ENCODE measurements at regions not wholly inside any gene's neighbourhood (a gene's known extent, or its start where the extent isn't known, plus 50 kb on each side); places are given as distances from the start of the nearest gene placed in this dataset.

DNA sequence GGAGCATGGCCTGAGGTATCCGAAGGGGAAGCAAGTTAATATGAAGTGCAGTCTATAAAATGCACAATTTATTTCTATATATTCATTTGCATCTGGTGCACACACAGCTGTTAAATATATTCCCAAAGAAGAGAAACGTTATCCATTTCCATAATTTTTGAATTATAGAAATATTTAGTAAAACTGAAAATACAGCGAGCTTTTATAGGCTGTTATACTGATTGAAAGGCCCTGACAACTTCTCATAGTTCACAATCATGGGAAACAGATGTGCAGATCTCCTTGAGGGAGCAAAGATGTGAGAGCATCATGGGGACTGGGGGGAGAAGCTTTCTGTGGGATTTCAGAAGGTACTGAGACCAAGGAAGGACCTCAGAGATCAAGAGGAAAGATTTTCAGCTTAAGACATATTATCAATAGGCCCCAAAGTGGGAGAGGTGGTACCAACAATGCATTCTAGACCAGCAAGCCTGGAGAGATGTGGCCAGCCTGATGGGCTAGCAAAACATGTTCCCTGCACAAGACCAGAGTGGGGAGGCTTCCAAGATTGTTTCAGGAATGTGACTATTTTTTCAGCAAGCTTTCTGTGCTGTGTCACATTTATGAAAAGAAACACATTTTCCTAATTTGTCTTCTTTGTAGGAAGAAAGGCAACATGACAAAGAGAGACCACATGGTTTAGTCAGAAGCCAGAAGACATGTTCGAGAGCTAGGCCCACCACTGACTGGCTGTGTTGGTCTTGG lies 256.0 kb upstream of the SFRP2 start:
- WGBS, 2 donors, result 84 to 86% methylated on average over 4 of the region's 4 CpGs
- no peaks in the 10 kb centered on the region for H3K4me1 ChIP-seq (ENCODE audit: control insufficient read depth in 5 of 5, insufficient read depth in 5 of 5, low read length in 5 of 5)
- no peaks in the 10 kb centered on the region for H3K27me3 ChIP-seq (ENCODE audit: control insufficient read depth in 3 of 3, insufficient read depth in 3 of 3, low read length in 2 of 3)
- no peak overlapping the region for H3K9ac ChIP-seq (ENCODE audit: insufficient read depth in 1 of 2, low read length in 2 of 2)
- DNase-seq (no peak), ATAC-seq (ENCODE audit: insufficient read depth, low FRiP score) (no peak)
- TF ChIP-seq, protein P1, sequence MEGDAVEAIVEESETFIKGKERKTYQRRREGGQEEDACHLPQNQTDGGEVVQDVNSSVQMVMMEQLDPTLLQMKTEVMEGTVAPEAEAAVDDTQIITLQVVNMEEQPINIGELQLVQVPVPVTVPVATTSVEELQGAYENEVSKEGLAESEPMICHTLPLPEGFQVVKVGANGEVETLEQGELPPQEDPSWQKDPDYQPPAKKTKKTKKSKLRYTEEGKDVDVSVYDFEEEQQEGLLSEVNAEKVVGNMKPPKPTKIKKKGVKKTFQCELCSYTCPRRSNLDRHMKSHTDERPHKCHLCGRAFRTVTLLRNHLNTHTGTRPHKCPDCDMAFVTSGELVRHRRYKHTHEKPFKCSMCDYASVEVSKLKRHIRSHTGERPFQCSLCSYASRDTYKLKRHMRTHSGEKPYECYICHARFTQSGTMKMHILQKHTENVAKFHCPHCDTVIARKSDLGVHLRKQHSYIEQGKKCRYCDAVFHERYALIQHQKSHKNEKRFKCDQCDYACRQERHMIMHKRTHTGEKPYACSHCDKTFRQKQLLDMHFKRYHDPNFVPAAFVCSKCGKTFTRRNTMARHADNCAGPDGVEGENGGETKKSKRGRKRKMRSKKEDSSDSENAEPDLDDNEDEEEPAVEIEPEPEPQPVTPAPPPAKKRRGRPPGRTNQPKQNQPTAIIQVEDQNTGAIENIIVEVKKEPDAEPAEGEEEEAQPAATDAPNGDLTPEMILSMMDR (IDR thresholded peaks at IDR 0.05; ENCODE audit: control extremely low read depth, extremely low read depth), result no peak
- no peak overlapping the region for H3K27ac ChIP-seq (ENCODE audit: low read depth in 1 of 2, low read length in 1 of 2)
- no peaks in the 10 kb centered on the region for H3K36me3 ChIP-seq (ENCODE audit: control insufficient read depth in 4 of 4, insufficient read depth in 4 of 4, low read length in 4 of 4)
- H3K9me3 ChIP-seq (ENCODE audit: control insufficient read depth in 4 of 4, insufficient read depth in 3 of 4, low read length in 3 of 4), result no peaks in the 10 kb centered on the region
- H3K4me3 ChIP-seq, result no peak overlapping the region

- no peak overlapping the region for H3K27ac ChIP-seq (ENCODE audit: low read depth in 1 of 2, low read length in 1 of 2)
- no peak overlapping the region for H3K9ac ChIP-seq (ENCODE audit: insufficient read depth in 1 of 2, low read length in 2 of 2)
- no peaks in the 10 kb centered on the region for H3K9me3 ChIP-seq (ENCODE audit: control insufficient read depth in 4 of 4, insufficient read depth in 3 of 4, low read length in 3 of 4)
- no peak overlapping the region for H3K4me3 ChIP-seq
- H3K4me1 ChIP-seq (ENCODE audit: control insufficient read depth in 5 of 5, insufficient read depth in 5 of 5, low read length in 5 of 5), result no peaks in the 10 kb centered on the region
- no peaks in the 10 kb centered on the region for H3K27me3 ChIP-seq (ENCODE audit: control insufficient read depth in 3 of 3, insufficient read depth in 3 of 3, low read length in 2 of 3)
- DNase-seq, result peak in 1 of 3 donors; percentile 14
- ATAC-seq (ENCODE audit: insufficient read depth, low FRiP score), result no peak
- WGBS, 2 donors, result 78 to 80% methylated on average over 4 of the region's 4 CpGs
- no peaks in the 10 kb centered on the region for H3K36me3 ChIP-seq (ENCODE audit: control insufficient read depth in 4 of 4, insufficient read depth in 4 of 4, low read length in 4 of 4)
- TF ChIP-seq, protein P1 (IDR thresholded peaks at IDR 0.05; ENCODE audit: control extremely low read depth, extremely low read depth), result no peak
Observed at GRCh38 chr4:154044108-154044531, 255.2 kb upstream of the SFRP2 start.

GRCh38 chr4:154041640-154042039 lies 252.8 kb upstream of the SFRP2 start:
- WGBS, 2 donors, result 87 to 90% methylated on average over 5 of the region's 5 CpGs
- no peak overlapping the region for H3K4me3 ChIP-seq
- TF ChIP-seq, protein P1 (IDR thresholded peaks at IDR 0.05; ENCODE audit: control extremely low read depth, extremely low read depth), result no peak

More at GRCh38 chr4:154041640-154042039, 252.8 kb upstream of the SFRP2 start:
- Histone ChIP-seq H3K9ac (ENCODE audit: insufficient read depth in 1 of 2, low read length in 2 of 2) (no peak overlapping the region), H3K27ac (ENCODE audit: low read depth in 1 of 2, low read length in 1 of 2) (no peak overlapping the region), H3K9me3 (ENCODE audit: control insufficient read depth in 4 of 4, insufficient read depth in 3 of 4, low read length in 3 of 4) (no peaks in the 10 kb centered on the region), H3K36me3 (ENCODE audit: control insufficient read depth in 4 of 4, insufficient read depth in 4 of 4, low read length in 4 of 4) (no peaks in the 10 kb centered on the region), H3K27me3 (ENCODE audit: control insufficient read depth in 3 of 3, insufficient read depth in 3 of 3, low read length in 2 of 3) (no peaks in the 10 kb centered on the region), H3K4me1 (ENCODE audit: control insufficient read depth in 5 of 5, insufficient read depth in 5 of 5, low read length in 5 of 5) (no peaks in the 10 kb centered on the region)
- ATAC-seq (ENCODE audit: insufficient read depth, low FRiP score) (no peak), DNase-seq (no peak)
